Ureter (tissue), 1 donor: ENCODE measurements at regions not wholly inside any gene's neighbourhood (a gene's known extent, or its start where the extent isn't known, plus 50 kb on each side); places are given as distances from the start of the nearest gene placed in this dataset.
"Not testable (repeated sequence)": the region's sequence is repeated elsewhere in the genome, so short reads cannot be mapped to it uniquely, and the experiment has no call there.

ENCODE experiments used
- DNase-seq: peaks from one replicate; pipeline ENCODE4 v3.0.0-alpha.2; 2020; ENCODE audit warnings: low spot score
- donor health status: DM: yes; HTN: yes; CAD: no.

GRCh38 chr14:34175574-34175973 lies 224.7 kb upstream of the EGLN3 start:
- no peak for DNase-seq

GRCh38 chr14:34174973-34175372 lies 224.1 kb upstream of the EGLN3 start:
- no peak for DNase-seq

- no peak for DNase-seq
Observed at GRCh38 chr14:34173916-34174315, 223.0 kb upstream of the EGLN3 start.

- no peak for DNase-seq
Observed at GRCh38 chr14:34172550-34173368, 221.9 kb upstream of the EGLN3 start.

- no peak for DNase-seq
Observed at GRCh38 chr14:34172173-34172451, 221.2 kb upstream of the EGLN3 start.

- no peak for DNase-seq
Observed at GRCh38 chr14:34171431-34172172, 220.7 kb upstream of the EGLN3 start.

GRCh38 chr14:34170882-34171281 lies 220.0 kb upstream of the EGLN3 start:
- DNase-seq, result no peak

- no peak for DNase-seq
Observed at GRCh38 chr14:34169561-34169960, 218.7 kb upstream of the EGLN3 start.

- DNase-seq, result no peak
Observed at GRCh38 chr14:34168656-34169055, 217.8 kb upstream of the EGLN3 start.

- DNase-seq, result no peak
Observed at GRCh38 chr14:34165847-34166350, 215.0 kb upstream of the EGLN3 start.

GRCh38 chr14:34164162-34164864 lies 213.4 kb upstream of the EGLN3 start:
- no peak for DNase-seq

- no peak for DNase-seq
Observed at GRCh38 chr14:34161351-34162082, 210.6 kb upstream of the EGLN3 start.

GRCh38 chr14:34160619-34161018 lies 209.7 kb upstream of the EGLN3 start:
- DNase-seq, result no peak

GRCh38 chr14:34157651-34158050 lies 206.8 kb upstream of the EGLN3 start:
- DNase-seq, result no peak

- no peak for DNase-seq
Observed at GRCh38 chr14:34147461-34147860, 196.6 kb upstream of the EGLN3 start.

- DNase-seq, result not testable (repeated sequence)
Observed at GRCh38 chr14:34140127-34140526, 189.3 kb upstream of the EGLN3 start.

GRCh38 chr14:34139160-34140121 lies 188.6 kb upstream of the EGLN3 start:
- DNase-seq, result peak; percentile 80

GRCh38 chr14:34138175-34138574 lies 187.3 kb upstream of the EGLN3 start:
- no peak for DNase-seq

GRCh38 chr14:34137001-34137745 lies 186.3 kb upstream of the EGLN3 start:
- DNase-seq, result no peak

GRCh38 chr14:34135492-34135891 lies 184.6 kb upstream of the EGLN3 start:
- no peak for DNase-seq
